Naive thymus-derived CD8-positive, alpha-beta T cell (primary cell): ENCODE measurements at regions not wholly inside any gene's neighbourhood (a gene's known extent, or its start where the extent isn't known, plus 50 kb on each side); places are given as distances from the start of the nearest gene placed in this dataset.
A peak's percentile ranks its signal among the peaks of the same experiment; 100 is the strongest.
"Not testable (repeated sequence)": the region's sequence is repeated elsewhere in the genome, so short reads cannot be mapped to it uniquely, and the experiment has no call there.

Source experiments
- ATAC-seq, 2 donors: fragments of 150-1000 bp; cut with Tn5 transposase in 1 of 2; sonication (Bioruptor Pico), chemical (Tn5 transposase) in 1 of 2; 1 replicate in 1 of 2; 2 replicates in 1 of 2; pipeline ENCODE4 v1.10.0; 2021; ENCODE audit warnings: mild to moderate bottlenecking in 2 of 2, moderate library complexity in 2 of 2
- POLR2A ChIA-PET: fragments of 350-600 bp; sonication (Branson Sonifier 250); formaldehyde crosslinking; loops from one replicate; lab custom pipeline; 2021; ENCODE audit warnings: antibody characterized with exemption; lab: Charles Lee
- DNase-seq, 10 donors: peaks; one replicate each; pipeline versions ENCODE4 v3.0.0 to v3.0.0-alpha.2; 2020 to 2022
- H3K27ac Mint-ChIP-seq, 10 donors: one replicate each; pipeline ENCODE4 v1.8.0; 2020 to 2022; ENCODE audit warnings: mild to moderate bottlenecking in 10 of 10, mixed read lengths in 10 of 10, moderate library complexity in 4 of 10, inconsistent platforms in 1 of 10
- H3K27me3 Mint-ChIP-seq, 5 donors: one replicate each; pipeline ENCODE4 v1.8.0; 2021 to 2022; ENCODE audit warnings: mixed read lengths in 5 of 5
- H3K36me3 Mint-ChIP-seq, 3 donors: one replicate each; pipeline ENCODE4 v1.8.0; 2020 to 2022; ENCODE audit warnings: mixed read lengths in 3 of 3, mild to moderate bottlenecking in 2 of 3, inconsistent platforms in 1 of 3
- H3K4me1 Mint-ChIP-seq, 4 donors: one replicate each; pipeline ENCODE4 v1.8.0; 2021 to 2022; ENCODE audit warnings: mixed read lengths in 4 of 4
- H3K4me3 Mint-ChIP-seq, 10 donors: one replicate each; pipeline ENCODE4 v1.8.0; 2020 to 2022; ENCODE audit warnings: mild to moderate bottlenecking in 10 of 10, mixed read lengths in 10 of 10, moderate library complexity in 6 of 10, inconsistent platforms in 1 of 10
- H3K9me3 Mint-ChIP-seq, 9 donors: one replicate each; pipeline ENCODE4 v1.8.0; 2020 to 2022; ENCODE audit warnings: mixed read lengths in 9 of 9, mild to moderate bottlenecking in 3 of 9, inconsistent platforms in 1 of 9, moderate library complexity in 1 of 9

DNA sequence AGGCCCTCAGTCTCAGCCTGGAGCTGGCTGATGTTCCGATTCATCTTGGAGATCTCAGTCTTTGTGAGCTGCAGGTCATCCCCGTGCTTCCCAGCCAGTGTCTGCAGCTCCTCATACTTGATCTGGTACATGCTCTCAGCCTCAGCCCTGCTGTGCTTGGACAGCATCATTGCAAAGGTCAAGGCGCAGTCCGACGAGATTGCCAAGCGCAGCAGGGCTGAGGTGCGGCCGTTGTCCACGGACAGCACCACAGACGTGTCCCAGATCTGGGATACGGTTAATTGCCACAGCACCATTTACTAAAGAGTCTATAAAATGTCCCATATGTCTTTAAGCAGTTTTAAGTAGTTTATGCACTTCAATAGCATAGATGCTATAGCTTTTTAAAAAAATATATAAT lies 965.7 kb downstream of the FSCB start:
- H3K27me3 Mint-ChIP-seq: no peaks in the 10 kb centered on the region
- H3K9me3 Mint-ChIP-seq: peaks cover 0 to 25% (median 7%) of the 10 kb centered on the region in 9 donors
- DNase-seq: no peak
- no peaks in the 10 kb centered on the region for H3K36me3 Mint-ChIP-seq
- H3K4me3 Mint-ChIP-seq: no peak overlapping the region
- H3K27ac Mint-ChIP-seq: no peak overlapping the region
- POLR2A ChIA-PET: no interaction called here
- H3K4me1 Mint-ChIP-seq: no peaks in the 10 kb centered on the region
- no peak for ATAC-seq

DNA sequence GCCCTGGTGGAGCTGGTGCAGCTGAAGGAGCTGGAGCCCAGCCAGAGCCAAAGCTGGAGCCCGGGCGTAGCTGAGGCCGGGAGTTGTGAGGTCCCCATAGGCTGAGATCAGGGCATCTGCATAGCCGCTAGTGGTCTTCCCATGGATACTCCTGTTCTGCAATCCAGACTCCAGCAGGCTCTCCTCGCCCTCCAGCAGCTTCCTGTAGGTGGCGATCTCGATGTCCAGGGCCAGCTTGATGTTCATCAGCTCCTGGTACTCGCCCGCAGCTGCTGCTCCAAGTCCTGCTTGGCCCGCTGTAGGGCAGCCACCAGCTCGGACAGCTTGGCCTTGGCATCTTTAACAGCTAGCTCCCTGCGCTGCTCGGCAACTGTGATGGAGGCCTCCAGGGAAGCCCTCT lies 966.1 kb downstream of the FSCB start:
- POLR2A ChIA-PET: no interaction called here
- Mint-ChIP-seq H3K27me3 (no peaks in the 10 kb centered on the region), H3K27ac (no peak overlapping the region), H3K9me3 (peaks cover 0 to 25% (median 7%) of the 10 kb centered on the region in 9 donors), H3K4me1 (no peaks in the 10 kb centered on the region), H3K4me3 (no peak overlapping the region), H3K36me3 (no peaks in the 10 kb centered on the region)
- DNase-seq: peak in 1 of 10 donors; percentile 50
- no peak for ATAC-seq

DNA sequence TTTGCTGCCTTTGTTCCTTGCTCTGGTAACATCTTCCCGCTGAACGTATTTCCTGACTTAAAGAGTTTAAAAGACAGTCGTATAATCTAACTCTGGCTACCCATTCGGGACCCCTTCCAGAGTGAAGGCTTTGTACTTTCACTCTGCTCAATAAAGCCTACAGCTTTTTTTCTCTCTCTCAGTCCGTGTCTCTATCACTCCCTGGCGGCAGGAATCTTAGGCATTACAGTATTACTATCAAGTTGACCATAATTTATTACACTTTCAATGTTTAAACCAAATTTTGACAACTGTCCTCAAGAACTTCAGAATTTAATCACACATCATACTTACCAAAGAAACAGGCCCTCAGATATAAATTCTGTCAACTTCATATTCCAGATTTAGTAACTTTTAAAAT lies 967.9 kb downstream of the FSCB start:
- Mint-ChIP-seq H3K27me3 (no peaks in the 10 kb centered on the region), H3K4me1 (no peaks in the 10 kb centered on the region), H3K4me3 (no peak overlapping the region), H3K36me3 (peaks cover 0 to 8% (median 0%) of the 10 kb centered on the region in 3 donors), H3K27ac (no peak overlapping the region), H3K9me3 (peaks cover 0 to 38% (median 15%) of the 10 kb centered on the region in 9 donors)
- ATAC-seq (no peak), DNase-seq (no peak)
- POLR2A ChIA-PET: no interaction called here

DNA sequence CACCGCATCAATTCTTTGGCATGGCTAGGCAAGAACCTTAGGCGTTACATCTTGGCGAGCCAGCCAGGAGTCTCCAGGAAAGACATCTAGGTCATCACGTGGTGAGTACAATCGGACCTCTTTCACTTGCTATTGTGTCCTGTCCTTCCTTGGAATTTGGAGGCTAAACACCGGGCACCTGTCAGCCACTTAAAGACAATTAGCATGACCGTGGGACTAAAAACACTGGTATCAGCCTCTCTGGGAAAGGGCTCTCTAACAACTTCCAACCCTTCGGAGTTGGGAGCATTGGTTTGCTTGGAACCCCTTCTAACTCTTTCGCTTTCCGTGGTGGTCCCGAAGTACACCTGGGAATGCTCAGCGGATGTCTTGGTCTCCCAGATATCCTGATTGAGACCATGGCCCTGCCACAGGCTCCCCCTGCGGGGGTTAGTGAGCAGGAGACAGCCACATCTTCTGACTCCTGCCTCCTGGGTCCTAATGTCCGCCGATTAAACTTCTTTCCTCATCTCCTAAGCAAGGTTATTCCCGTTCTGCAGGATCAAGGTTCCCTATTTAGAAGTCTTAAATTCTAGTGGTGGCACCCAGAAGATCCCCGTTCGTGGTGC lies 971.7 kb downstream of the FSCB start:
- peaks cover 0 to 8% (median 0%) of the 10 kb centered on the region in 3 donors for H3K36me3 Mint-ChIP-seq
- ATAC-seq (no peak), DNase-seq (peak in 1 of 10 donors; percentile 46)
- no peaks in the 10 kb centered on the region for H3K27me3 Mint-ChIP-seq
- POLR2A ChIA-PET: no interaction called here
- no peak overlapping the region for H3K27ac Mint-ChIP-seq
- no peaks in the 10 kb centered on the region for H3K4me1 Mint-ChIP-seq
- no peak overlapping the region for H3K4me3 Mint-ChIP-seq
- H3K9me3 Mint-ChIP-seq: peaks cover 0 to 38% (median 22%) of the 10 kb centered on the region in 9 donors

DNA sequence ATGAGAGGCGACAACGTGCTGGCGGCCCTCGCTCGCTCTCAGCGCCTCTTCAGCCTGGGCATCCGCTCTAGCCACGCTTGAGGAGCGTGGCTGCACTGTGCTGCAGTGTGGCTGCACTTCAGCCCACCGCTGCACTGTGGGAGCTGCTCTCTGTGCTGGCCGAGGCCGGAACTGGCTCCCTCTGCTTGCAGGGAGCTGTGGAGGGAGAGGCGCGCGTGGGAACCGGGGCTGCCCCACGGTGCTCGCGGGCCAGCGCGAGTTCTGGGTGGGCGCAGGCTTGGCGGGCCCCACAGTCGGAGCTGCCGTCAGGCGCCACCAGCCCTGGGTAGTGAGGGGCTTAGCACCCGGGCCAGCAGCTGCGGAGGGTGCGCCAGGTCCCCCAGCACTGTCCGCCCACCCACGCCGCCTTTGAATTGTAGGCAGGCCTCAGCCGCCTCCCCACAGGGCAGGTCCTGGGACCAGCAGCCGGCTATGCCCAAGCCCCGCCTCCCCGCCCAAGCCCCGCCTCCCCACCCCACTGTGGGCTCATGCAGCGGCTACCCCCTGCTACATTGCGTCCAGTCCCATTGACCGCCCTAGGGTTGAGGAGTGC lies 974.2 kb downstream of the FSCB start:
- Mint-ChIP-seq H3K4me1 (no peaks in the 10 kb centered on the region), H3K36me3 (peaks cover 0 to 8% (median 0%) of the 10 kb centered on the region in 3 donors), H3K4me3 (no peak overlapping the region), H3K9me3 (peaks cover 0 to 29% (median 19%) of the 10 kb centered on the region in 9 donors), H3K27me3 (no peaks in the 10 kb centered on the region), H3K27ac (no peak overlapping the region)
- no peak for ATAC-seq
- DNase-seq: no peak
- POLR2A ChIA-PET: no interaction called here

DNA sequence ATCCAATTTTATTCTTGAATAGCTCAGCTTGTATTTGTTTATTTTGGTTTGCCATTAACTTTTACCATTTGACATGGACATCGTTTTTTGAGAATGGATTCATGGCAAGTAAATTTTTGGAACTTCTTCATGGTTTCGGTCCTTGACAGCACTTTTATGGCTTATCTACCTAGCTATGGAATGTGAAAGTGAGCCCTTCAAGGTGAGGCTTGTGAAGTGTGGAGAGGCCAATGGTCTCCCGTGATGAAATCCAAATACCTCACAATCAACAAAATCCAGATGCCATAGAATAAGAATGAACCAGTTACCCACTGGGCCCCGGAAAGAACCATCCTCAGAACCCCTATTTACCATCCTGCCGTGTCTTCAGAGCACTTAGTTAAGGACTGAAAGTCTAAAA lies 978.8 kb downstream of the FSCB start:
- Mint-ChIP-seq H3K4me1 (no peaks in the 10 kb centered on the region), H3K36me3 (no peaks in the 10 kb centered on the region), H3K27me3 (no peaks in the 10 kb centered on the region), H3K27ac (no peak overlapping the region), H3K4me3 (no peak overlapping the region), H3K9me3 (peaks cover 0 to 11% (median 5%) of the 10 kb centered on the region in 9 donors)
- ATAC-seq (no peak), DNase-seq (no peak)
- POLR2A ChIA-PET: no interaction called here

DNA sequence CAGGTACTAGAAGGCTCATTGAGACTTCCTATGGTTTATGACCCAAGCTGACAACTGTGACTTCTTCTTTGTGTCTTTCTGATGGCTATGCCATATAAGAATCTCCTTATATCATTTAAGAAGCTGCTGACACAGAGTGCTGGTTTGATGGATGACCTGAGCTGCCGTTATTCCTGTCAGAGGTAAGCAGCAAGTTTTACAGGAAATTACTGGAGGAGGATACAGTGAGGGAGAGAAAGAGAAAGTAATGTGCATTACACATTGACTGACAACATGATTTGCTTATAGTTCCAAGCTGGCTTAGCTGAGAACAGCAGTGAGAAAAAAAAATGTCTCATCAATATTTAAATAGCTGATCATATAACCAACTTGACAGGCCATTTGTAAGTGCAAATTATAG lies 981.4 kb downstream of the FSCB start:
- no peak for DNase-seq
- peaks cover 0 to 13% (median 3%) of the 10 kb centered on the region in 9 donors for H3K9me3 Mint-ChIP-seq
- POLR2A ChIA-PET: no interaction called here
- H3K4me1 Mint-ChIP-seq: no peaks in the 10 kb centered on the region
- no peaks in the 10 kb centered on the region for H3K36me3 Mint-ChIP-seq
- no peak for ATAC-seq
- no peak overlapping the region for H3K4me3 Mint-ChIP-seq
- H3K27me3 Mint-ChIP-seq: no peaks in the 10 kb centered on the region
- H3K27ac Mint-ChIP-seq: no peak overlapping the region

DNA sequence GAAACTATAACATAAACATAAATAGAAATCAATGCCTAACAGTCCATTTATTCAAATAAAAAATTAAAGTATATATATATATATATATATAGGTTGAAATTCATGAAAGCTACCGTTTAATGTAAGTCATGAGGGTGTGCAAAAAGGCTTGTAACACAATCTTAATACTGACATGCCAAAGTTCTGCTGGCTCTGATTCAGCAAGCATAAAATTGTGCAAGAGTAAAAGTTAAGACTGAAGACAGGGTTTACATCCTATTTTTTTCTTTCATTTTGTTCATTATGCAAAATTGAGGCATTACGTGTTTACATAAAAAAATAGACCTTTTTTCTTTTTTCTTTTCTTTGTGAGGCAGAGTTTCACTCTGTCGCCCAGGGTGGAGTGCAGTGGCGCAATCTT lies 984.2 kb downstream of the FSCB start:
- Mint-ChIP-seq H3K9me3 (peaks cover 0 to 21% (median 8%) of the 10 kb centered on the region in 9 donors), H3K27me3 (no peaks in the 10 kb centered on the region), H3K27ac (no peak overlapping the region), H3K4me1 (no peaks in the 10 kb centered on the region), H3K36me3 (no peaks in the 10 kb centered on the region), H3K4me3 (no peak overlapping the region)
- ATAC-seq (no peak), DNase-seq (no peak)
- POLR2A ChIA-PET: no interaction called here

DNA sequence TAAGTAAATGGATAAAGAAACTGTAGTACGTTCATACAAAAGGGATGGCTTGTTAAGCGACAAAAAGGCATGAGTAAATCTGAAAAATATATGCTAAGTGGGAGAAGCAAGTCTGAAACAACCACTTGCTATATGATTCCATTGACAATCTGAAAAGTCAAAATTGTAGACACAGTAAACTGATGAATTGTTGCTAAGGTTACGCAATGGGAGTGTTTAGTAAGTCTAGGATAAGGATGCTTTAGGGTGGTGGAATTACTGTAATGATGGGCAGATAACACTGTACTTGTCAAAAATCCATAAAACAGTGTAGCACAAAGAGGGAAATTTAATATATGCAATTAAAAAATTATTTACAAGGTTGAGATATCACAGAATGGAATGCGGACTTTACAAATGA lies 984.9 kb downstream of the FSCB start:
- DNase-seq (no peak), ATAC-seq (no peak)
- no peak overlapping the region for H3K4me3 Mint-ChIP-seq
- H3K27ac Mint-ChIP-seq: no peak overlapping the region
- H3K9me3 Mint-ChIP-seq: peaks cover 0 to 25% (median 8%) of the 10 kb centered on the region in 9 donors
- no peaks in the 10 kb centered on the region for H3K4me1 Mint-ChIP-seq
- H3K36me3 Mint-ChIP-seq: no peaks in the 10 kb centered on the region
- H3K27me3 Mint-ChIP-seq: no peaks in the 10 kb centered on the region
- POLR2A ChIA-PET: no interaction called here

DNA sequence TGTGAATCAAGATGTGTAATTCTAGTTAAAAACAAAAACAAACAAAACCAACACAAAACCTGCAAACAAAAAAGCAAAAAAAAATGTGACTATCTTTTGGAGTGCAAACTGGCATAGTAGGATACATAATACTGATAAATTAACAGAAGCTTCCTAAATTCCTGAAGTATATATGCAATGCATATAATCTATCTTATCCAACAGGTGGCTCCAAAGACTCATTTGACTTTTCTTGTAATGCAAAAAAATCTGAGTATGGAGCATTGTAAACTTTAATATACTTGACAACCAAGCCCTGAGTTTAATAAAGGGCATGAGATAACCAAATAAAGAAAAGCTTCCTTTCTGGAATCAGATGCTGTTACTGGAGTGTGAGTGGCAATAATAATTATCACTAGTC lies 1003.6 kb downstream of the FSCB start:
- no peak for DNase-seq
- no peak for ATAC-seq
- Mint-ChIP-seq H3K27ac (no peak overlapping the region), H3K4me3 (no peak overlapping the region), H3K9me3 (peaks cover 0 to 14% (median 2%) of the 10 kb centered on the region in 9 donors), H3K27me3 (no peaks in the 10 kb centered on the region), H3K4me1 (peaks cover 0 to under 1% (median 0%) of the 10 kb centered on the region in 4 donors), H3K36me3 (no peaks in the 10 kb centered on the region)
- POLR2A ChIA-PET: no interaction called here

DNA sequence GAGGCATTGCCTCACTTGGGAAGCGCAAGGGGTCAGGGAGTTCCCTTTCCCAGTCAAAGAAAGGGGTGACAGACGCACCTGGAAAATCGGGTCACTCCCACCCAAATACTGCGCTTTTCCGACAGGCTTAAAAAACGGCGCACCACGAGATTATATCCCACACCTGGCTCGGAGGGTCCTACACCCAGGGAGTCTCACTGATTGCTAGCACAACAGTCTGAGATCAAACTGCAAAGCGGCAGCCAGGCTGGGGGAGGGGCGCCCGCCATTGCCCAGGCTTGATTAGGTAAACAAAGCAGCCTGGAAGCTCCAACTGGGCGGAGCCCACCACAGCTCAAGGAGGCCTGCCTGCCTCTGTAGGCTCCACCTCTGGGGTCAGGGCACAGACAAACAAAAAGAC lies 1014.7 kb downstream of the FSCB start:
- H3K4me3 Mint-ChIP-seq, H3K4me1 Mint-ChIP-seq, ATAC-seq, H3K27ac Mint-ChIP-seq, POLR2A ChIA-PET, DNase-seq, H3K36me3 Mint-ChIP-seq, H3K27me3 Mint-ChIP-seq: not testable (repeated sequence)
- H3K9me3 Mint-ChIP-seq: peaks cover 0 to 11% (median 2%) of the 10 kb centered on the region in 9 donors

DNA sequence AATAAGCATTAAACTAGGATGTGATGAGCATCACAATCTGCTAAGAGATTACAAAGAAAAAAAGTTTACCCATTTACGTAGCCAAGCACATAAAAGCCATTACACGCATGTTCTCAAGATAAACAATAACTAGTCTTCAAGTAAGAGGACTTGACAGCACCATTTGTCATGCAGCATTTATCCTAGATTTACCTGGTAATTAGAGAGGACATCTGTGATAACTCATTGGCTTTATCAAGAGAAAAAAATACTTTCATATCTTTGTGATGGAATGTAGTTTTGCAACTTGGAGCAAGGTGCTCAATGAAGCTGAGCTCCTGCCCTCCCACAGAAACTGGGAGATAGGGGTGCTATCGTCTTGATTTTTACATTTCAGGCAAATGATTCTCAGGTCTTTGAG lies 1023.7 kb downstream of the FSCB start:
- peaks cover 0 to 12% (median 3%) of the 10 kb centered on the region in 9 donors for H3K9me3 Mint-ChIP-seq
- POLR2A ChIA-PET: no interaction called here
- H3K4me3 Mint-ChIP-seq: no peak overlapping the region
- ATAC-seq (no peak), DNase-seq (no peak)
- no peaks in the 10 kb centered on the region for H3K36me3 Mint-ChIP-seq
- H3K4me1 Mint-ChIP-seq: no peaks in the 10 kb centered on the region
- H3K27me3 Mint-ChIP-seq: no peaks in the 10 kb centered on the region
- H3K27ac Mint-ChIP-seq: no peak overlapping the region

DNA sequence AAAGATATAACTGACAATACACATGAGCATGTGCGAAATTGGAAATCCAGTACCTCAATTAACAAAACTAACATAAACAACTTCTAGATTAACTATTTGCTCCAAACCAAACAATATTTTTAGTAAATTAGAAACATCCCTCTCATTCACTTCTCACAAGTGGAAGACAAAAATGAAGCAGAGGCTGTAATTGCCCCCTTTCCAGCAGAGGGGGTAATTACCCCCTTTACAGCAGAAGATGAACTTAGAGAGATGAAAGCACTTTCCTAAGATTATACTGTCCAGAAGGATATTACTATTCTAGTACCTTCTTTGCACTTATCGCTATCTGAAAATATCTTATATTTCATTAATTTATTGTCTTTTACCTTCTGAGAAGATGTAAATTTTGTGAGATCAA lies 1025.2 kb downstream of the FSCB start:
- Mint-ChIP-seq H3K9me3 (peaks cover 0 to 6% (median 2%) of the 10 kb centered on the region in 9 donors), H3K36me3 (no peaks in the 10 kb centered on the region), H3K4me3 (no peak overlapping the region), H3K27me3 (no peaks in the 10 kb centered on the region), H3K27ac (no peak overlapping the region), H3K4me1 (no peaks in the 10 kb centered on the region)
- POLR2A ChIA-PET: no interaction called here
- no peak for ATAC-seq
- no peak for DNase-seq

DNA sequence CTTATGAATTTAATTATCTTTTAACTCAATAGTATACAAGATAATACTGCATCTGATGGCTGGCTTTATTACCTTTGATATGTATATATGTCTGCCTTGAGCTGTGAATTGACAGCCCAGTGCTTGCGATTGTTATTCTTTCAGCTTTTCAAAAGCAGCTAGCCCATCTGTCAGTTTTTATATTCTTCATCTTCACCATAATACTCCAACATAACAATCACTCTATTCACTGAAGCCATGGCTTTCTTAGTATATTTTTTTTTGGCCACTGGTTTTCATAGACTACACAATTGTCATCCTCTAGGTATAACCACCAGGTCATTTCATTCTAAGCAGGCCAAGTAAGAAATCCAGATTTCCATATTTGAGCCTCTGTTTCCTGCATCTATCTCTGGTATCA lies 1026.1 kb downstream of the FSCB start:
- POLR2A ChIA-PET: no interaction called here
- Mint-ChIP-seq H3K4me3 (no peak overlapping the region), H3K27me3 (no peaks in the 10 kb centered on the region), H3K9me3 (peaks cover 0 to 5% (median 2%) of the 10 kb centered on the region in 9 donors), H3K36me3 (no peaks in the 10 kb centered on the region), H3K27ac (no peak overlapping the region), H3K4me1 (no peaks in the 10 kb centered on the region)
- ATAC-seq (no peak), DNase-seq (no peak)
